Neutrophil (primary cell): ENCODE measurements at regions not wholly inside any gene's neighbourhood (a gene's known extent, or its start where the extent isn't known, plus 50 kb on each side); places are given as distances from the start of the nearest gene placed in this dataset.

Experiments
- H3K27ac ChIP-seq: fragments of 200-600 bp; sonication (generic); 2 replicates; pipeline ENCODE4 v1.5.1; 2016; ENCODE audit warnings: mild to moderate bottlenecking, moderate library complexity
- H3K27me3 ChIP-seq: fragments of 200-600 bp; sonication (generic); 2 replicates; pipeline ENCODE4 v1.6.0; 2016; ENCODE audit warnings: mild to moderate bottlenecking
- H3K36me3 ChIP-seq: fragments of 200-600 bp; sonication (generic); 2 replicates; pipeline ENCODE4 v1.5.1; 2017
- H3K4me1 ChIP-seq, 2 experiments: fragments of 200-600 bp in 1 of 2; sonication (generic) in 1 of 2; 1 replicate in 1 of 2; 2 replicates in 1 of 2; pipeline versions ENCODE4 v1.5.1 to v1.6.1; 2013 to 2016; ENCODE audit warnings: low read depth in 1 of 2, low read length in 1 of 2, mild to moderate bottlenecking in 1 of 2, moderate library complexity in 1 of 2; ENCODE audit not compliant: control insufficient read depth in 1 of 2, insufficient read depth in 1 of 2
- H3K4me3 ChIP-seq, 2 experiments: fragments of 200-600 bp in 1 of 2; sonication (generic) in 1 of 2; 1 replicate in 1 of 2; 2 replicates in 1 of 2; pipeline ENCODE4 v1.5.1; 2013 to 2016; ENCODE audit warnings: low read depth in 1 of 2, low read length in 1 of 2, mild to moderate bottlenecking in 1 of 2, moderate library complexity in 1 of 2
- H3K9me3 ChIP-seq: fragments of 200-600 bp; sonication (generic); 2 replicates; pipeline ENCODE4 v1.5.1; 2016
- TF ChIP-seq, protein P1 (sequence below): fragments of 200-600 bp; sonication (generic); IDR thresholded peaks from 2 replicates; pipeline ENCODE4 v1.5.1; 2016; ENCODE audit warnings: antibody characterized with exemption

DNA sequence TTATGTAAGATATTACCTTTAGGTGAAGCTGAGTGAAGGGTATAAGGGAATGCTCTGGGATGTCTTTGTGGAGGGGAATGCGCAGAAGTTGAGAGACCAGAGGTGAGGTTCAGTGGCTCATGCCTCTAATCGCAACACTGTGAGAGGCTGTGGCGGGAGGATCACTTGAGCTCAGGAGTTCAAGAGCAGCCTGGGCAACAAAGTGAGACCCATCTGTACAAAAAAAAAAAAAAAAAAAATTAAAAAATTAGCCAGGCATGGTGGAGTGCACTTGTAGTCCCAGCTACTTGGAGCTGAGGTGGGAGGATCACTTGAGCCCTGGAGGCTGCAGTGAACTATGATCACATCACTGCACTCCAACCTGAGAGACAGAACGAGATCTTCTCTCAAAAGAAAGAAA, 57.3 kb upstream of the SP3 start:
- H3K4me1 ChIP-seq: peaks cover 75 to 78% of the 10 kb centered on the region in 2 experiments
- H3K27ac ChIP-seq: peak overlapping the region; percentile 98
- H3K9me3 ChIP-seq: no peaks in the 10 kb centered on the region
- no peak overlapping the region for H3K4me3 ChIP-seq
- TF ChIP-seq, protein P1, sequence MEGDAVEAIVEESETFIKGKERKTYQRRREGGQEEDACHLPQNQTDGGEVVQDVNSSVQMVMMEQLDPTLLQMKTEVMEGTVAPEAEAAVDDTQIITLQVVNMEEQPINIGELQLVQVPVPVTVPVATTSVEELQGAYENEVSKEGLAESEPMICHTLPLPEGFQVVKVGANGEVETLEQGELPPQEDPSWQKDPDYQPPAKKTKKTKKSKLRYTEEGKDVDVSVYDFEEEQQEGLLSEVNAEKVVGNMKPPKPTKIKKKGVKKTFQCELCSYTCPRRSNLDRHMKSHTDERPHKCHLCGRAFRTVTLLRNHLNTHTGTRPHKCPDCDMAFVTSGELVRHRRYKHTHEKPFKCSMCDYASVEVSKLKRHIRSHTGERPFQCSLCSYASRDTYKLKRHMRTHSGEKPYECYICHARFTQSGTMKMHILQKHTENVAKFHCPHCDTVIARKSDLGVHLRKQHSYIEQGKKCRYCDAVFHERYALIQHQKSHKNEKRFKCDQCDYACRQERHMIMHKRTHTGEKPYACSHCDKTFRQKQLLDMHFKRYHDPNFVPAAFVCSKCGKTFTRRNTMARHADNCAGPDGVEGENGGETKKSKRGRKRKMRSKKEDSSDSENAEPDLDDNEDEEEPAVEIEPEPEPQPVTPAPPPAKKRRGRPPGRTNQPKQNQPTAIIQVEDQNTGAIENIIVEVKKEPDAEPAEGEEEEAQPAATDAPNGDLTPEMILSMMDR: no peak
- H3K36me3 ChIP-seq: no peaks in the 10 kb centered on the region
- no peaks in the 10 kb centered on the region for H3K27me3 ChIP-seq

- Histone ChIP-seq H3K36me3 (no peaks in the 10 kb centered on the region), H3K27me3 (no peaks in the 10 kb centered on the region)
These were observed 55.9 kb upstream of the SP3 start for GRCh38 chr2:174020926-174021662.

DNA sequence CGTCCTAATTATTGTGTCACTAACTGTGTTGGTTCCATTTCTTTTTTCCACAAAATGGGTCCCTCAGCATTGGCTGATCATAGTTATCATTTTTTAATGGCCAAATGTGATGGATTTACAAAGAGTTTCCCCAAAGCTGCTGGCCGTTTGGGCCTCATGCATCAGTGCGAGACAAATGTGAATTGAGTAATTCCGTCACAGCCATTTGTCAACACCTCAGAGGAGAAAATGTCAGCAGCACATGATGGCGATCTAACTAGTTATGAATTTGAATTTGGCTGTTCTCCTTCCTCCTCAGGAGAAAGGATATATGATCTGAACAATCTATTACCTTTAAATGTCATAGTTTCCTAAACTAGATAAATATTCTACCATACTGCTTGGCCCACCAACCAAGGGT, 54.9 kb upstream of the SP3 start:
- Histone ChIP-seq H3K27ac (peak overlapping the region; percentile 98), H3K4me3 (no peak overlapping the region), H3K27me3 (no peaks in the 10 kb centered on the region), H3K36me3 (no peaks in the 10 kb centered on the region), H3K9me3 (no peaks in the 10 kb centered on the region), H3K4me1 (peaks cover 56 to 58% of the 10 kb centered on the region in 2 experiments)
- TF ChIP-seq, protein P1: no peak

More at GRCh38 chr2:174020926-174021662, 55.9 kb upstream of the SP3 start:
- peak overlapping the region; percentile 98 for H3K27ac ChIP-seq
- H3K4me3 ChIP-seq: peak overlapping the region in 1 of 2 experiments; percentile 25
- peaks cover 65 to 66% of the 10 kb centered on the region in 2 experiments for H3K4me1 ChIP-seq
- H3K9me3 ChIP-seq: no peaks in the 10 kb centered on the region
- TF ChIP-seq, protein P1: no peak

GRCh38 chr2:174016447-174016846, 51.3 kb upstream of the SP3 start:
- H3K4me1 ChIP-seq: peaks cover 51 to 55% of the 10 kb centered on the region in 2 experiments

DNA sequence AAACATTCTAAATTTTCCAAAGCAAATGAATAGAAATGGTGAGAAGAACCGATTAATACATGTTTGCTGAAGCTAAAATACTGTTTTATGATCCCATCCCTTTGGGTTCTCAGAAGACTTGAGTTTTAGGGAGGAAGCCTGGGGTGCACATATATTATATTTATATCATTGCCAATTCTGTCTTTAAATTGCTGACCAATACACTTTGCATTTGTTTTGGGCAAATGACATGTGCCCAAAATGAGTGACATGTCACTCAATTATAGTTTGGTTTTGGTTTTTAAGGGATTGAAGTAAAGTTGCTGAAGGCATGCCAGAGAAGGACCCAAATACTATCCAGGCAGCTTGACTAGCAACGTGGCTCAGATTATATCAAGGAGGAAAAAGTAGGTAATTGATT, 50.3 kb upstream of the SP3 start:
- Histone ChIP-seq H3K9me3 (no peaks in the 10 kb centered on the region), H3K27me3 (no peaks in the 10 kb centered on the region), H3K36me3 (no peaks in the 10 kb centered on the region), H3K27ac (peak overlapping the region; percentile 97), H3K4me3 (no peak overlapping the region), H3K4me1 (peaks cover 49 to 55% of the 10 kb centered on the region in 2 experiments)
- TF ChIP-seq, protein P1: no peak

More at GRCh38 chr2:174016447-174016846, 51.3 kb upstream of the SP3 start:
- Histone ChIP-seq H3K36me3 (no peaks in the 10 kb centered on the region), H3K9me3 (no peaks in the 10 kb centered on the region), H3K4me3 (no peak overlapping the region), H3K27me3 (no peaks in the 10 kb centered on the region), H3K27ac (peak overlapping the region; percentile 36)
- TF ChIP-seq, protein P1: no peak
